Effector CD4-positive, alpha-beta T cell (primary cell): ENCODE measurements at regions not wholly inside any gene's neighbourhood (a gene's known extent, or its start where the extent isn't known, plus 50 kb on each side); places are given as distances from the start of the nearest gene placed in this dataset.
"Not testable (repeated sequence)": the region's sequence is repeated elsewhere in the genome, so short reads cannot be mapped to it uniquely, and the experiment has no call there.

Experiments used
- DNase-seq: peaks from one replicate; pipeline ENCODE4 v3.0.0-alpha.2; 2020

- no peak for DNase-seq
Measured at GRCh38 chr1:195908121-195908520, 700.1 kb downstream of the KCNT2 start.

GRCh38 chr1:195903203-195903602, 705.0 kb downstream of the KCNT2 start:
- DNase-seq: no peak

DNA sequence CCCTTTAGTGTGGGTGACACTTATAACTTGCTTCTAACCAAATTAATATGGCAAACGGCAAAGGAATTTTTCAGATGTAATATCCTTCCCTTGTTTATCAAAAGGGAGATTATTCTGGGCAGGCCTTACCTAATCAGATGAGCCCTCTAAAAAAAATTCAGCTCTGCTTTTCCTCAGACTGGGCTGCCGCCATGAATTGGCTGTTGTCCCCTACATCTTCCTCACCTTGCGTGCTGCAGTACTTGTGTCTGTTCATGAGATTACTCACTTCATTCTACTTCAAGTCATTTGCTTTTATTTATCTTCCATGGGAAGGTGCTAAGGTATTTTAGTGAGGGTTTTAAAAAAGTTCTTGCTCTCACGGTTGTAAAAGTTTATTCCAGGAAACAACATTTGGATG, 705.5 kb downstream of the KCNT2 start:
- no peak for DNase-seq

DNA sequence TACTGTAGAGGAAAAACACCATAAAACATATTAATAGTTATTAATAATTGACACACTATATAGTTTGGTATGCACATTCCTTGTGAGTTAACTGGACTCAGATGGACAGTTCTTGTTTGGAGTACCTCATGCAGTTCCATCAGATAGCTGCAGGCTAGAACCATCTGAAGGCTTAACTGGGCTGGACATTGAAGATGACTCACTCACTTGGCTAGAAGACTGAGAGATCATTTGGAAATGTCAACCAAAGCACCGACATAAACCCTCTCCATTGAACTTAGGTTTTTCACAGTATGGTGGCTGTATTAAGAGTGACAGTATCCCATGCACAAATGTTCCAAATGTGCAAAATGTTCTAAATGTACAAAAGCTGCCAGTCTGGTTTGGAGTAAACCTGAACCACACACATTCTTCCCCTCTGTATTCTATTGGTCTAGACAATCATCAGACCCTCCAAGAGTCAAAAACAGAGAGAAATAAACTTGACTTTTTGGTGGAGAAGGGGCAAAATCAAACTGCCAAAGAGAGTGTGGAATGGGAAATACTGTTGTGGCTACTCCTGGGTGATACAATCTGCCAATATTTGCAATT, 708.4 kb downstream of the KCNT2 start:
- DNase-seq: no peak

GRCh38 chr1:195898924-195899323, 709.3 kb downstream of the KCNT2 start:
- DNase-seq: no peak

DNA sequence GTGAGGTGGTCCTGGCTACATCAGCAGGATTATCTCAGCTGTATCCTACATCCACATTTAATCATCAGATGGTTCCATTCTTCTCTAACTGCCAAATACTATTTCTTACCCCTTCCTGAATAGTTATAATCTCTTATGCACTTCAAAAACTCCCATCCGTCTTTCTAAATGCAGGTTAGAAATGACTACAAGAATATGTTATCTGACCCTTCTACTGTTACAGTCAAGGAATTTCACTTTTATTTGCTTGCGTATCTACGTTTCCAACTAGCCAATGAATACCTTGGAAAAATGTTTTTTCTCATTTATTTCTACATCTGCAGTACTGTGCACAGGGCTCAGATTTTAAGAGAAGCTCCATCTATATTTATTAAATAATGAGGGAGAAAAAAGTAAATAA, 709.9 kb downstream of the KCNT2 start:
- no peak for DNase-seq

- no peak for DNase-seq
Measured at GRCh38 chr1:195897076-195897475, 711.2 kb downstream of the KCNT2 start.

GRCh38 chr1:195894411-195894810, 713.8 kb downstream of the KCNT2 start:
- DNase-seq: no peak

- no peak for DNase-seq
Measured at GRCh38 chr1:195886000-195886399, 722.2 kb downstream of the KCNT2 start.

DNA sequence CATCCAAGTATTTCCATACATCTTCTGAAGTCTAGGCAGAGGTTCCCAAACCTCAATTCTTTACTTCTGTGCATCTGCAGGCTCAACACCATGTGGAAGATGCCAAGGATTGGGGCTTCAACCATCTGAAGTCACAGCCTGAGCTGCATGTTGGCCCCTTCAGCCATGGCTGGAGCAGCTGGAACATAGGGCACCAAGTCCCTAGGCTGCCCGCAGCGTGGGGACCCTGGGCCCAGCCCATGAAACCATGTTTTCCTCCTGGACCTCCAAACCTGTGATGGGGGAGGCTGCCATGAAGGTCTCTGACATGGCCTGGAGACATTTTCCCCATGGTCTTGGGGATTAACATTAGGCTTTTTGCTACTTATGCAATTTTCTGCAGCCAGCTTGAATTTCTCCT, 729.8 kb downstream of the KCNT2 start:
- no peak for DNase-seq

DNA sequence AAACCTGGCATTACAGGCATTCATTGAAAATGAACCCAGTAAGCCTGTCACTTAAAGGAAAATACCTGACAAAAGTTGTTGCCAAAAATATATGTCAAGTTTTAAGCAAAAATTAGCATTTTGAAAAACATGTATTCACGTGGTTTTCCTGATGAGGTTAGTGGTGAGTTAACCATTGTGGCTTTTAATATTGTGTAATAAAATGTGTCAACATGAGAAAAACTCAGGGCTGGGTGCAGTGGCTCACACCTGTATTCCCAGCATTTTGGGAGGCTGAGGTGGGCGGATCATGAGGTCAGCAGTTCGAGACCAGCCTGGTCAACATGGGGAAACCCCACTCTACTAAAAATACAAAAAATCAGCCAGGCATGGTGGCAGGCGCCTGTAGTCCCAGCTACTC, 731.4 kb downstream of the KCNT2 start:
- no peak for DNase-seq

DNA sequence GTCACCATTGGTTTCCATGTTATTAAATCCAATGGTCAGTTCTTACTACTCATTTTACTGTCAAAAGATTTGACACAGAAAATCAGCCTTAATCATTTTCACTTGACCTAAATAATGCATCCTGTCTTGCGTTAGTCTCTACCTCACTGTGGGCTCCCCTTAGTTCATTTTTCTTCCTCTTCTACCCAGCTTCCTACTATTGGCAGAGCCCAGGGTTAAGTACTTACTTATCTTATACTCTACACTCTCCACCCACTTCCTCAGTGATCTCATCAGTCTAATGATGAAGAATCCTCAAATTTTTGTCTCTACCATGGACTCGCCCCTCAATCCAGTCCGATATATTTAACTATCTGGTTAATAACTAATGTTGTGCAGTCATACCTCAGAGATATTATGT, 735.9 kb downstream of the KCNT2 start:
- DNase-seq: no peak

GRCh38 chr1:195867638-195868037, 740.6 kb downstream of the KCNT2 start:
- no peak for DNase-seq

DNA sequence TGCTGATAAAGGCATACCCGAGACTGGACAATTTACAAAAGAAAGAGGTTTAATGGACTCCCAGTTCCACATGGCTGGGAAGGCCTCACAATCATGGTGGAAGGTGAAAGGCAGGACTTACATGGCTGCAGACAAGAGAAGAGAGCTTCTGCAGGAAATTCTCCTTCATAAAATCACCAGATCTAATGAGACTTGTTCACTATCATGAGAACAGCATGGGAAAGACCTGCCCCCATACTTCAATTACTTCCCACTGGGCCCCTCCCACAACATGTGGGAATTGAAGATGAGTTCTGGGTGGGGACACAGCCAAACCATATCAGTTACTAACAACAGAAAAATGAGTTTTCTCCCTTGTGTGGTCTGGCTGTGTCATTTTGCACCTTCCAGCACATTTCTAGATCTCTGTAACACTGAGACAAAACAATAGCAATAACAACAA, 741.4 kb downstream of the KCNT2 start:
- DNase-seq: no peak

GRCh38 chr1:195866091-195866780, 742.0 kb downstream of the KCNT2 start:
- DNase-seq: no peak

- DNase-seq: no peak
Measured at GRCh38 chr1:195851804-195852203, 756.4 kb downstream of the KCNT2 start.

DNA sequence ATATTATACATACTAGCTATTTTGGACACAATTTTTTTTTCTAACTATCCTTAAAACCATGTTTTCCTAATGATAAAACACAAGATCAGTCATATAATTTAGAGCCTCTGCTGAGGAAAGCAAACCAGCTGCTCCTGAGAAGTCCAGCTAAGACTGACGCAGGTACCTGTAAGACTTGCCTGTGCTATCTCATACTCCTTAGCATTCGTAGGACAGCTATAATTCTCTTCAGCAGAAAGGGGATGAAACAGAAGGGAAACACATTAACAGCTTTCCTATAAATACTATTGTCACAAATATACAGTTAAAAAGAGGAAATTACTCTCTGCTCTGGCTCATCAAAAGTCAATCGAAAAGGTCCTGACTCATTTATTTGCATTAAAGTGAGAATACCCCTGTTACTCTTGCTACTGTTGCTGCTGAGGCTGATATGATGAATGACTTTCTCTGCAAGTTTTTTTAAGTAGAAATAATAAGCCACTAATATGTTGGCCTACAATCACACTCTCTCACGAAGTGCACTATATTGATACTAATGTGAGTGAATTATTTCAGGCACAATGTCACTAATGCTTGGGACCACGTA, 757.1 kb downstream of the KCNT2 start:
- DNase-seq: no peak

DNA sequence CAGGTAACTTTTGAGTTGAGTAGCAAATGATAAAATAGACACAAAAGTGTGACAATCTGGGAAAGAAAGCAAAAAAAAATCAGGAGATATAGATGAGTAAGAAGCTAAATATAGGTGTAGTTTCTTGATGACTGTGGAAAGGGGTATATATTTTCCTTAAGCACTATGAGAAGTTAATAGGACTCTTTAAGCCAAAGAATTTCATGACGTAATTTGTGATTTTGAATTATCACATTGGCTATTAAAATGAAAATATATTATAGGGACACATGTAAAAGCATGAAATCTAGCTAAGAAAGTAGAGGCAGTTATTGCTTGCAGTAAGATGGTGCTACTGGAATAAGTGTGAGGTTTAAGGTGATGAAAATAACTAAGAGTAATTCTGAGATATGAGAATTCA, 759.1 kb downstream of the KCNT2 start:
- no peak for DNase-seq

- not testable (repeated sequence) for DNase-seq
Measured at GRCh38 chr1:195847957-195848875, 760.0 kb downstream of the KCNT2 start.

DNA sequence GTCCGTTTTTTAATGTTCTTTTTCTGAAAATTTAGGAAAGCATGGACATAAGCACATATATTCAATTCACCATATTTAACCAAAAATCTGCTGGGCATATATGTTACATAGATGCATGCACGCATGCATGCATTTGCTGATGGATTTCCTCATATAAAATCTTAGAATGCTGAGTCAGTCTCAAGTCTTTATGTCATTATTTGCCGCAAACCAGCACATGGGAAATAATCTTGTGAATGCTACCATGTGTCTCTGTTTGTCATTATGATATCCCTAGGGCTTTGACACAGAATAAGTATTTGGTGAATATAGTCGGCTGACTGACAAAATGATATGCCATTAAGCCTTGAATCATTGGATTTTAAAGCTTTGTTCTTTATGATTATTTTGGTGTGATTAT, 776.5 kb downstream of the KCNT2 start:
- no peak for DNase-seq

GRCh38 chr1:195828325-195828724, 779.9 kb downstream of the KCNT2 start:
- no peak for DNase-seq

- no peak for DNase-seq
Measured at GRCh38 chr1:195820925-195821324, 787.3 kb downstream of the KCNT2 start.

- no peak for DNase-seq
Measured at GRCh38 chr1:195806060-195806459, 802.2 kb downstream of the KCNT2 start.
